ENCODE measurements at regions not wholly inside any gene's neighbourhood (a gene's known extent, or its start where the extent isn't known, plus 50 kb on each side); places are given as distances from the start of the nearest gene placed in this dataset.

DNA sequence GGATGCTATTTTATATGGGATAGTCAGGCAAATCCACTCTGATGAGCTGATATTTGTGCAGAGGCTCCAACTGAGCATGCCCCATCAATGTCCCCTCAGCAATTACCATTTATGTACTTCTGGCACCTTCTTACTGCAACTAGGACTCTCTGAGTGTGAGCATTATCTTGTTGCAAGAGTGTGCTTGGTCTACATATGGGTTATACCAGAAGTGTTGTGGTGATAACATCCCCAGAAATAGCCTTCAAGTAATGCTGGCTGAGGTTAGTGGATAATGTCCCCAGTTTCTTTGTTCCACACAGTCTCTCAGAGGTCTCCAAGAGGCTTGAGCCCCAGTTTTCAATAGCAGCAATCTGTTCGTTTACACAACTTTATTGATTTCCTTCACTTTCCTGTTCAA, 408.6 kb downstream of the JRKL start:
- Histone ChIP-seq H3K4me1 (ENCODE audit: insufficient read depth, low read length, severe bottlenecking) (no peaks in the 10 kb centered on the region), H2AFZ (ENCODE audit: low read length) (no peak overlapping the region), H3K9ac (ENCODE audit: low read length) (no peak overlapping the region), H3K79me2 (ENCODE audit: insufficient read depth, low read length) (no peaks in the 10 kb centered on the region), H3K36me3 (ENCODE audit: insufficient read depth, low read length) (no peaks in the 10 kb centered on the region), H3K4me3 (ENCODE audit: low read depth, low read length, poor library complexity, severe bottlenecking) (no peak overlapping the region), H3K9me2 (ENCODE audit: low read depth, low read length) (no peaks in the 10 kb centered on the region), H3F3A (ENCODE audit: insufficient read depth, low read length) (no peaks in the 10 kb centered on the region), H3K4me2 (ENCODE audit: low read length) (no peak overlapping the region), H3K27me3 (ENCODE audit: insufficient read depth, low read length) (no peaks in the 10 kb centered on the region), H4K20me1 (ENCODE audit: insufficient read depth, low read length) (no peaks in the 10 kb centered on the region), H3K9me3 (ENCODE audit: low read length) (no peaks in the 10 kb centered on the region), H3K27ac (ENCODE audit: low read depth, low read length, poor library complexity, severe bottlenecking) (no peak overlapping the region)
- TF ChIP-seq, protein P1, sequence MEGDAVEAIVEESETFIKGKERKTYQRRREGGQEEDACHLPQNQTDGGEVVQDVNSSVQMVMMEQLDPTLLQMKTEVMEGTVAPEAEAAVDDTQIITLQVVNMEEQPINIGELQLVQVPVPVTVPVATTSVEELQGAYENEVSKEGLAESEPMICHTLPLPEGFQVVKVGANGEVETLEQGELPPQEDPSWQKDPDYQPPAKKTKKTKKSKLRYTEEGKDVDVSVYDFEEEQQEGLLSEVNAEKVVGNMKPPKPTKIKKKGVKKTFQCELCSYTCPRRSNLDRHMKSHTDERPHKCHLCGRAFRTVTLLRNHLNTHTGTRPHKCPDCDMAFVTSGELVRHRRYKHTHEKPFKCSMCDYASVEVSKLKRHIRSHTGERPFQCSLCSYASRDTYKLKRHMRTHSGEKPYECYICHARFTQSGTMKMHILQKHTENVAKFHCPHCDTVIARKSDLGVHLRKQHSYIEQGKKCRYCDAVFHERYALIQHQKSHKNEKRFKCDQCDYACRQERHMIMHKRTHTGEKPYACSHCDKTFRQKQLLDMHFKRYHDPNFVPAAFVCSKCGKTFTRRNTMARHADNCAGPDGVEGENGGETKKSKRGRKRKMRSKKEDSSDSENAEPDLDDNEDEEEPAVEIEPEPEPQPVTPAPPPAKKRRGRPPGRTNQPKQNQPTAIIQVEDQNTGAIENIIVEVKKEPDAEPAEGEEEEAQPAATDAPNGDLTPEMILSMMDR (IDR thresholded peaks at IDR 0.05; ENCODE audit: low read length): no peak
- TF ChIP-seq EZH2 (IDR thresholded peaks at IDR 0.05; ENCODE audit: borderline replicate concordance, low read length): no peak

DNA sequence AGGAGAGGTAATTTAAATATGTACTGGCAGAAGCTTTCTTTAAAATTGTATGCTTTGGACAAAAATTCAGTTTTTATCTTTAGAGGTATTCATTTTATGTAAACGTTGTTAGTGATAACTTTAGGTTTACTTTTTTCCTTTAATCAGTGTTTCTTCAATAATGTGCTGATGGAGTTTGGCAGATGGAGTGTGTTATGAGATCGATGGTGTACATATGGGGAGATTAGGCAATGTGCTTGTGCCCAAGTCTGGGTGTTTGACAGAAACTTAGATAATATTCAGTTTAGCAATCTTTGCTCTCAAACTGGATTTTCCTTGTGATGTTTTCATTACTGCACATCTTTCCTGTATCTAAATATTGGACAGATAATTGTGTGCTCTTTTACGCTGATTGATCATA, 425.4 kb downstream of the JRKL start:
- no peak overlapping the region for H3K4me2 ChIP-seq (ENCODE audit: low read length)
- H3K4me1 ChIP-seq (ENCODE audit: insufficient read depth, low read length, severe bottlenecking): no peaks in the 10 kb centered on the region
- H3K36me3 ChIP-seq (ENCODE audit: insufficient read depth, low read length): no peaks in the 10 kb centered on the region
- no peak overlapping the region for H2AFZ ChIP-seq (ENCODE audit: low read length)
- H3K79me2 ChIP-seq (ENCODE audit: insufficient read depth, low read length): no peaks in the 10 kb centered on the region
- H3K4me3 ChIP-seq (ENCODE audit: low read depth, low read length, poor library complexity, severe bottlenecking): no peak overlapping the region
- TF ChIP-seq, protein P1 (IDR thresholded peaks at IDR 0.05; ENCODE audit: low read length): no peak
- no peaks in the 10 kb centered on the region for H3F3A ChIP-seq (ENCODE audit: insufficient read depth, low read length)
- H3K9me2 ChIP-seq (ENCODE audit: low read depth, low read length): no peaks in the 10 kb centered on the region
- H3K9ac ChIP-seq (ENCODE audit: low read length): no peak overlapping the region
- H3K9me3 ChIP-seq (ENCODE audit: low read length): no peaks in the 10 kb centered on the region
- no peak overlapping the region for H3K27ac ChIP-seq (ENCODE audit: low read depth, low read length, poor library complexity, severe bottlenecking)
- no peaks in the 10 kb centered on the region for H4K20me1 ChIP-seq (ENCODE audit: insufficient read depth, low read length)
- H3K27me3 ChIP-seq (ENCODE audit: insufficient read depth, low read length): no peaks in the 10 kb centered on the region

DNA sequence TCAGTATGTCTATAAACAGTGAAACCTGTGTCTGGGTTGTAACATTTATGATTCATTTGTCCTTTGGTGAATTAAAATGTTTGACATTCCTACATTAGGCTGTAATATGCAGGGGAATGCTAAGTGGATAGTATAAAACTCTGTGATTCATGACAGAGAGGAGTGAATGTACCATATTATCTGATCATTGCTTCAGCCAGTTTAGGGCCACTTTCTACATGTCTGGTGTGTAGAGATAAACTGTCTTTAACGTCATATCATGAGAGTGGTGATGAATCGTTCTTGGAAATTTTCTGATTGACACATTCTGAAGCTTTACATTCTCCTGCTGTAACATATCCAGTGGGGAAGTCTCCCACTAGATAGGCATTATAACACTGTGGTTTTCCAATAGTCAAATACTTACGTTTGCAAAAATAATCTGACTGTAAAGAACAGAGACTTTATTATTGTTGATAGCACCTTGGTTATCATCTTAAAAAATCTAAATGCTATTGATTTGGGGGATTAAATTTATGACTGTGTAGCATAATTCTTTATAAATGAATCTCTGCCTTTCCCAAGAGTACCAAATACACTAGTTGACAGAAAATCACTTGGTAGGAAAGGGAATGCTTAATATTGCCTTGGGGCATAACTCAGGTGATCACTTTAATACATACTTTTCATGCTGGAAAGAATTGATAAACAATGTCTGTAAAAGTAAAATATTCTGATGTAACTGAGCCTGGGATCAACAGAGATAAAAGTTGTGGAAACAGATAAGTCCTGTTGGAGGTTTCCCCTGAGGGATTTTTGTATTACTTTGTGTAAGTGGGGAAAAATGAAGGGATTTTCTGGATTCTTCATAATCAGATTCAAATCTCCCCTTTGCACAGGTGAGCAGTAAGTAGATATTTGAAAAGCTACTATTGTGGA, 427.9 kb downstream of the JRKL start:
- TF ChIP-seq, protein P1 (IDR thresholded peaks at IDR 0.05; ENCODE audit: low read length): no peak
- no peak for TF ChIP-seq EZH2 (IDR thresholded peaks at IDR 0.05; ENCODE audit: borderline replicate concordance, low read length)
- H4K20me1 ChIP-seq (ENCODE audit: insufficient read depth, low read length): no peaks in the 10 kb centered on the region
- H3K9me3 ChIP-seq (ENCODE audit: low read length): no peaks in the 10 kb centered on the region
- H3K27me3 ChIP-seq (ENCODE audit: insufficient read depth, low read length): no peaks in the 10 kb centered on the region
- H3K9ac ChIP-seq (ENCODE audit: low read length): no peak overlapping the region
- H3K36me3 ChIP-seq (ENCODE audit: insufficient read depth, low read length): no peaks in the 10 kb centered on the region
- H3K4me1 ChIP-seq (ENCODE audit: insufficient read depth, low read length, severe bottlenecking): no peaks in the 10 kb centered on the region
- no peaks in the 10 kb centered on the region for H3K9me2 ChIP-seq (ENCODE audit: low read depth, low read length)
- H3K79me2 ChIP-seq (ENCODE audit: insufficient read depth, low read length): no peaks in the 10 kb centered on the region; the same call in 1 of the 2 replicates
- no peaks in the 10 kb centered on the region for H3F3A ChIP-seq (ENCODE audit: insufficient read depth, low read length)
- H3K27ac ChIP-seq (ENCODE audit: low read depth, low read length, poor library complexity, severe bottlenecking): no peak overlapping the region
- no peak overlapping the region for H2AFZ ChIP-seq (ENCODE audit: low read length)
- no peak overlapping the region for H3K4me3 ChIP-seq (ENCODE audit: low read depth, low read length, poor library complexity, severe bottlenecking)
- no peak overlapping the region for H3K4me2 ChIP-seq (ENCODE audit: low read length)
